Progenitor cell of endocrine pancreas (in vitro differentiated cells): ENCODE measurements at regions not wholly inside any gene's neighbourhood (a gene's known extent, or its start where the extent isn't known, plus 50 kb on each side); places are given as distances from the start of the nearest gene placed in this dataset.

ENCODE experiments used
- DNase-seq: peaks from one replicate; pipeline ENCODE4 v3.0.0; 2021; ENCODE audit warnings: low spot score; ENCODE audit not compliant: unreplicated experiment
- H3K27ac Mint-ChIP-seq: 2 replicates; pipeline ENCODE4 v1.8.0; 2021; ENCODE audit warnings: mild to moderate bottlenecking, moderate library complexity, mixed read lengths
- H3K27me3 Mint-ChIP-seq: 2 replicates; pipeline ENCODE4 v1.8.0; 2021; ENCODE audit warnings: mixed read lengths
- H3K36me3 Mint-ChIP-seq: 2 replicates; pipeline ENCODE4 v1.8.0; 2022; ENCODE audit warnings: mixed read lengths; ENCODE audit not compliant: insufficient read depth
- H3K4me1 Mint-ChIP-seq: 2 replicates; pipeline ENCODE4 v1.8.0; 2021; ENCODE audit warnings: low read depth, mixed read lengths
- H3K4me3 Mint-ChIP-seq: 2 replicates; pipeline ENCODE4 v1.8.0; 2021; ENCODE audit warnings: low read depth, mild to moderate bottlenecking, moderate library complexity, mixed read lengths
- H3K9me3 Mint-ChIP-seq: 2 replicates; pipeline ENCODE4 v1.8.0; 2021; ENCODE audit warnings: low read depth, mixed read lengths
- TF ChIP-seq, protein P1 (sequence below): fragments of 200-600 bp; sonication (generic); IDR thresholded peaks from one replicate; pipeline ENCODE4 v1.5.0; 2021; ENCODE audit warnings: antibody characterized with exemption, mild to moderate bottlenecking; ENCODE audit not compliant: unreplicated experiment

DNA sequence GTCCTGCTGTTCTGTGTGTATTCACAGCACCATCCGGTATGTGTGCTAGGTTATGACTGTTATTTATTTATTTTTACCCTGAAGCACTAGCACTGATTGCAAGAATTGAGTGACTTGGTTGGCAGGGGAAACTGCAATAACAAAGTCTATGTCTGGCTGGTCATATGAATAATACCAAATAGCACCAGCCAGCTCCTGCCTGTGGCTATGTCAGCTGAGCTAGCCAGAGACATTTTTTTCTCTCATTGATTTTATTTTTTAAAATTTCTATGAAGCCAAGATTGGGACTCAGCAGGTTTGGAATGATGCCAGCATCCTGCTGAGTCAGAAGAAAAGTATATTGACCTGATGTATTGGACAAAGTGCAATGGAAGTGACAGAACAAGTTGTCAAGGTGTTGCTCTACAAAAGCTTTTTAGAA, 188.5 kb upstream of the CDH2 start:
- DNase-seq: no peak
- H3K36me3 Mint-ChIP-seq: no peaks in the 10 kb centered on the region
- H3K9me3 Mint-ChIP-seq: peaks cover 1% of the 10 kb centered on the region
- H3K27ac Mint-ChIP-seq: no peak overlapping the region
- TF ChIP-seq, protein P1, sequence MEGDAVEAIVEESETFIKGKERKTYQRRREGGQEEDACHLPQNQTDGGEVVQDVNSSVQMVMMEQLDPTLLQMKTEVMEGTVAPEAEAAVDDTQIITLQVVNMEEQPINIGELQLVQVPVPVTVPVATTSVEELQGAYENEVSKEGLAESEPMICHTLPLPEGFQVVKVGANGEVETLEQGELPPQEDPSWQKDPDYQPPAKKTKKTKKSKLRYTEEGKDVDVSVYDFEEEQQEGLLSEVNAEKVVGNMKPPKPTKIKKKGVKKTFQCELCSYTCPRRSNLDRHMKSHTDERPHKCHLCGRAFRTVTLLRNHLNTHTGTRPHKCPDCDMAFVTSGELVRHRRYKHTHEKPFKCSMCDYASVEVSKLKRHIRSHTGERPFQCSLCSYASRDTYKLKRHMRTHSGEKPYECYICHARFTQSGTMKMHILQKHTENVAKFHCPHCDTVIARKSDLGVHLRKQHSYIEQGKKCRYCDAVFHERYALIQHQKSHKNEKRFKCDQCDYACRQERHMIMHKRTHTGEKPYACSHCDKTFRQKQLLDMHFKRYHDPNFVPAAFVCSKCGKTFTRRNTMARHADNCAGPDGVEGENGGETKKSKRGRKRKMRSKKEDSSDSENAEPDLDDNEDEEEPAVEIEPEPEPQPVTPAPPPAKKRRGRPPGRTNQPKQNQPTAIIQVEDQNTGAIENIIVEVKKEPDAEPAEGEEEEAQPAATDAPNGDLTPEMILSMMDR: no peak
- H3K4me1 Mint-ChIP-seq: no peaks in the 10 kb centered on the region
- H3K27me3 Mint-ChIP-seq: no peaks in the 10 kb centered on the region
- no peak overlapping the region for H3K4me3 Mint-ChIP-seq

DNA sequence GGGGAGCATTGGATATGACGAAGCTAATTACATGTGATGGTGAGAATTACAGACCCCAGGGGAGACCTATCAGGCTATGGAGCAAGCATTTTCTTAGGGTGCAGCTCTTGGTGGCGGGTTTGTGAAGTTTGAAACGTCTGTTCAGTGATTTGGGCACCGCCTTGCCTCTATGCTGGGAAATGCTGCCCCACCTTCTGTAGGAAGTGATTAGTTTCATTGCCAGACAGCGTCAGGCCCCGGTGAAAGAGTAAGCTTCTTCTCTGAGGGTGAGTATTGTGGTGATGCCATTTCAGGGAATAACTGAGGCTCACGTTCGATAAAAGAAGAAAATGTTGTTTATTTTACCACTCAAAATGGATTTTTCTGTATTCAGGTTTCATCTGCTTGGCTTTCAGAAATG, 186.2 kb upstream of the CDH2 start:
- Mint-ChIP-seq H3K4me3 (no peak overlapping the region), H3K9me3 (peaks cover 2% of the 10 kb centered on the region), H3K27me3 (no peaks in the 10 kb centered on the region), H3K27ac (no peak overlapping the region), H3K4me1 (no peaks in the 10 kb centered on the region), H3K36me3 (no peaks in the 10 kb centered on the region)
- no peak for DNase-seq
- TF ChIP-seq, protein P1: no peak

DNA sequence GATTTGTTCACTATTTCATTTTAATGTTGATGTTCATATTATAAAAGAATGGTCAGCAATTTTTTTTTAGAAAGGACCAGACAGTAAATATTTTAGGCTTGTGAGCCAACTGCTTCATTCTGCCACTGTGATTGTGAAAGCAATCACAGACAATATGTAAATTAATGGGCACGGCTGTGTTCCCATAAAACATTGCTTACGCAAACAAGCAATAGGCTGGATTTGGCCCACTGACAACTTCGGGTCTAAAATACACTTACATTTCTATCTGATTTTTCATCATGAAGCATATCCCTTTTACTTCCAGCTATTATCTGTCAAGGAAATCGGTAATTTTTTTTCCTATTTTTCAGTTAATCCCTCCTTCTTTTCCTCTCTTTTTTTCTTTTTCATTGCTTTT, 182.2 kb upstream of the CDH2 start:
- DNase-seq: no peak
- Mint-ChIP-seq H3K4me3 (no peak overlapping the region), H3K27ac (no peak overlapping the region), H3K4me1 (no peaks in the 10 kb centered on the region), H3K27me3 (no peaks in the 10 kb centered on the region), H3K9me3 (peaks cover 2% of the 10 kb centered on the region), H3K36me3 (no peaks in the 10 kb centered on the region)
- TF ChIP-seq, protein P1: no peak

DNA sequence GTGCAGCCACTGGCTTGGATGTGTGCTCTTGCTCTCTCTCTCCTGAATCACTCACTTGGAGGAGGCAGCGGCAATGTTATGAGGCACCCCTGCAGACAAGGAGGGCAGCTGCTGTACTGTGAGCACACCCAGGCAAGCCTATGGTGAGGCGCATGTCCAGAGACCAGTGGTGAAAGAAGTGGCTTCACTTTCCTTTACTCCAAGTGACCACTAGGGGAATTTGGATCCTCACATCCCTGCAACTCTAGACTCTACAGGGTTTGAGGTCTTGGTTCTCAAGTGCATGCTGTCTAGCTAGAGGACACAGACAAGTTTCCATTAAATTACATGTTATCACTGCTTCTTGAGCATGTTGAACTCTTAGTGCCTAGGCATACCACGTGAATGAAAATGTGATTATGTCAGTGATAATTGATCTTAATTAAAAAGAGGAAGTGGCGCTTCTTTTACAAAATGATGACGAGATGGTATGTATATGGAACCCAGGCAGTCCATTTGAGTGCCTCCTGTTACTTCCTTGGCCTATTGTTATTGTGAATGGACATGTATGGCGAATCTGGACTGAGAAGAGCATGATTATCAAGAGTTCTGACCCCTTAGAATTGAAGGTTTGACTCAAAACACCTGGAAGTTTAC, 181.0 kb upstream of the CDH2 start:
- DNase-seq: no peak
- H3K4me1 Mint-ChIP-seq: no peaks in the 10 kb centered on the region
- no peaks in the 10 kb centered on the region for H3K27me3 Mint-ChIP-seq
- H3K4me3 Mint-ChIP-seq: no peak overlapping the region
- no peaks in the 10 kb centered on the region for H3K36me3 Mint-ChIP-seq
- no peak overlapping the region for H3K27ac Mint-ChIP-seq
- TF ChIP-seq, protein P1: peak; percentile 46
- peaks cover 2% of the 10 kb centered on the region for H3K9me3 Mint-ChIP-seq

DNA sequence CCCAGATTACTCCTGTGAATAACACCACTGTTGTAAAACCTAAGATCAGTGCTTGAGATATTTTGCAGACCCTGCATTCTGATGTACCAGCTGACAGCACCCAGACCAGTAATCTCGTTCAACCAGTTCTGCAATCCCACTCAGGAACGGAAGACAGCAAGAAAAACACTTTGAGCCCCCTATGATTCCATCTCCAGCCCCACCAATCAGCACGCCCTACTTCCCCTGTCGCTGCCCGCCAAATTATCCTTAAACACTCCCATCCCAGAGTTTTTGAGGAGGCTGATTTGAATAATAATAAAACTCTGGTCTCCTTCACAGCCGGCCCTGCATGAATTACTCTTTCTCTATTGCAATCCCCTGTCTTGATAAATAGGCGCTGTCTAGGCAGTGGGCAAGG, 173.9 kb upstream of the CDH2 start:
- peaks cover 16% of the 10 kb centered on the region for H3K4me1 Mint-ChIP-seq
- TF ChIP-seq, protein P1: no peak
- H3K27ac Mint-ChIP-seq: no peak overlapping the region
- H3K4me3 Mint-ChIP-seq: no peak overlapping the region
- no peak for DNase-seq
- no peaks in the 10 kb centered on the region for H3K27me3 Mint-ChIP-seq
- H3K36me3 Mint-ChIP-seq: no peaks in the 10 kb centered on the region
- H3K9me3 Mint-ChIP-seq: peaks cover 10% of the 10 kb centered on the region
